Psoas muscle (tissue), 7 donors: ENCODE measurements at regions not wholly inside any gene's neighbourhood (a gene's known extent, or its start where the extent isn't known, plus 50 kb on each side); places are given as distances from the start of the nearest gene placed in this dataset.

Experiments used
- ATAC-seq, 4 donors: fragments of 200-7000 bp; cut with Tn5 transposase; one replicate each; pipeline ENCODE4 v1.9.1; 2020; ENCODE audit warnings: moderate library complexity in 3 of 4, mild to moderate bottlenecking in 2 of 4
- DNase-seq, 2 donors: peaks; one replicate each; pipeline ENCODE4 v3.0.0-alpha.2; 2020
- H3K27ac ChIP-seq: fragments of 200-600 bp; one replicate; pipeline ENCODE4 v1.8.0; 2022
- H3K27me3 ChIP-seq, 3 donors: fragments of 200-600 bp in 1 of 3; one replicate each; pipeline versions ENCODE4 v1.6.1 to v1.8.0; 2013 to 2022; ENCODE audit warnings: low read length in 2 of 3, mild to moderate bottlenecking in 2 of 3, moderate library complexity in 1 of 3; ENCODE audit not compliant: insufficient read depth in 3 of 3
- H3K36me3 ChIP-seq, 2 donors: fragments of 200-600 bp in 1 of 2; one replicate each; pipeline versions ENCODE4 v1.6.1 to v1.8.0; 2013 to 2022; ENCODE audit warnings: low read depth in 1 of 2, mild to moderate bottlenecking in 1 of 2, moderate library complexity in 1 of 2; ENCODE audit not compliant: insufficient read depth in 1 of 2
- H3K4me1 ChIP-seq: fragments of 200-600 bp; one replicate; pipeline ENCODE4 v1.8.0; 2022
- H3K4me3 ChIP-seq: fragments of 200-600 bp; one replicate; pipeline ENCODE4 v1.8.0; 2022; ENCODE audit warnings: mild to moderate bottlenecking
- H3K9me3 ChIP-seq: fragments of 200-600 bp; one replicate; pipeline ENCODE4 v1.8.0; 2022
- CTCF ChIP-seq: fragments of 200-600 bp; IDR thresholded peaks from one replicate; pipeline ENCODE4 v1.8.0; 2022; ENCODE audit warnings: antibody characterized with exemption
- WGBS, 3 donors: extraction: QIAGEN DNeasy Blood & Tissue Kit; methylation state at CpG; one replicate each; pipeline versions ENCODE4 v1.1.6 to v1.1.7; 2013; 5-methylcytosine and 5-hydroxymethylcytosine counted together
- intact Hi-C, 2 donors: fragments of 100-400 bp; cut with DNase I; formaldehyde crosslinking; loops; one replicate each; pipeline versions ENCODE4 v1.11.0 to v1.14.2; 2022
- donor health status: healthy with polysubstance abuse.
- donor health status: DM: no; HTN: no; CAD: no; lungs with moderate emphysema.
- donor health status: Bipolar disorder and iron deficiency.
- donor health status: healthy.
- donor health status: DM: yes; HTN: yes; CAD: no.
- donor health status: DM: no; HTN: no; CAD: no.
- donor health status: DM: yes; HTN: yes; CAD: no.

DNA sequence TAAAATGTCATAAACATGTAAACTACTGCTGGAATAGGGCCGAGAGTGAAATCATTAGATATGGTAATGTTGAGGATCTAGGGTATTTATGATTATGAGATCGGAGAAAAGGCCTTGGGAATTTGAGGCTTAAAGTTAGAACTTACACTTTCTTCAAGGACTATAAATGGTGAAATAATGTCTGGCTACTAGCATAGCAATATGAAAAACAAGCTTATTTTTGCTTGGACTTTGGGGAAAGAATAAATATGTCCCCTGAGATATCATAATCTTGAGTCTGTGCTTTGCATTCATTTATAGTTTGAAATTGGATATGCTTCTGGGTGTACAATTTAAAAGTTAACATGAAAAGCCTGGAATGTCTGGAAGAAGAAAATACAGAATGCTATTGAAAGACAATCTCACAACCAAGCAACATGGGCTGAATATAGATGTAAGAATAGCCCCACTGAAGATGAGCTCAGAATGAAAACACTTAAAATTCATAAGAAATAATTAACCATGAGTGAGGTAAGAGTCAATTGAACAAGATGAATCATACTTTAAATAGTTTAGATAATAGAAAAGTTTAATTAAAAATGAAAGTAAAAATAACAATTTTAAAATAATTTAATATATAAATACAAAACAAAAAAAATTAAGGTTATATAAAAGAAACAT lies 1555.4 kb upstream of the MIR17HG start:
- no peaks in the 10 kb centered on the region for H3K4me1 ChIP-seq
- no peaks in the 10 kb centered on the region for H3K9me3 ChIP-seq
- no peak for TF ChIP-seq CTCF
- H3K4me3 ChIP-seq = no peak overlapping the region
- H3K27ac ChIP-seq = no peak overlapping the region
- 40 to 51% (median 41%) methylated on average over 2 of the region's 2 CpGs for WGBS, 3 donors
- no peaks in the 10 kb centered on the region for H3K27me3 ChIP-seq
- H3K36me3 ChIP-seq = no peaks in the 10 kb centered on the region
- intact Hi-C loops = no loop called here
- DNase-seq (no peak), ATAC-seq (no peak)

- 82 to 91% (median 89%) methylated on average over 4 of the region's 4 CpGs for WGBS, 3 donors
- Histone ChIP-seq H3K27ac (no peak overlapping the region), H3K36me3 (no peaks in the 10 kb centered on the region), H3K4me3 (no peak overlapping the region), H3K4me1 (no peaks in the 10 kb centered on the region), H3K9me3 (no peaks in the 10 kb centered on the region), H3K27me3 (no peaks in the 10 kb centered on the region)
- DNase-seq (no peak), ATAC-seq (no peak)
- no peak for TF ChIP-seq CTCF
- intact Hi-C loops = no loop called here
These were observed 1551.3 kb upstream of the MIR17HG start for GRCh38 chr13:89796196-89796595.

DNA sequence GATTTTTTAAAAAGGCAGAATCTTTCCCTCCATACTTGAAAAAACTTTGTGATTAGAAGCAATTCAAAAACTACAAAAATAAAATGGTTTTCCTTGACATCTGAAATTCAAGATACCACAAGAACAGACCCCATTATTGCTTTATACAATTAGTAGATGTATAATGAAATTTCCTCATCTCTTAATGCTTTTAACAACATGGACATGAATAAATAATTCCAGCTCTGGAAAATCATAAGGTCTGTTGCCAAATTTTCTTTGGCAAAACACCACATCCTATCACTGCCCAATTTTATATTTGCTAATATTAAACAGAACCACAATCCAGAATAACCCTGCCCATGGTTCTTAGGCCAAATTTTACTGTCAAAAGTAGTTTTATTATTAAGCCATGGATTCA lies 1543.6 kb upstream of the MIR17HG start:
- ATAC-seq (no peak), DNase-seq (no peak)
- Histone ChIP-seq H3K27ac (no peak overlapping the region), H3K36me3 (no peaks in the 10 kb centered on the region), H3K27me3 (no peaks in the 10 kb centered on the region), H3K9me3 (no peaks in the 10 kb centered on the region), H3K4me1 (no peaks in the 10 kb centered on the region), H3K4me3 (no peak overlapping the region)
- no peak for TF ChIP-seq CTCF
- intact Hi-C loops = no loop called here

DNA sequence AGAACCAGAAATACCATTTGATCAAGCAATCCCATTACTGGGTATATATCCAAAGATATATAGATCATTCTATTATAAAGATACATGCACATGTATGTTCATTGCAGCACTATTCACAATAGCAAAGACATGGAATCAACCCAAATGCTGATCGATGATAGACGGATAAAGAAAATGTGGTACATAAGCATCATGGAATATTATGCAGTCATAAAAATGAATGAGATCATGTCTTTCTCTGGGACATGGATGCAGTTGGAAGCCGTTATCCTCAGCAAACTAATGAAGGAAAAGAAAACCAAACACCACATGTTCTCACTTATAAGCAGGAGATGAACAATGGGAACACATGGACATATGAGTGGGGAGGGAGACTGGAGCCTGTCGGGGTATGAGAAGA lies 1540.9 kb upstream of the MIR17HG start:
- H3K4me3 ChIP-seq = no peak overlapping the region
- H3K27me3 ChIP-seq = no peaks in the 10 kb centered on the region
- no peak for DNase-seq
- H3K9me3 ChIP-seq = no peaks in the 10 kb centered on the region
- H3K36me3 ChIP-seq = no peaks in the 10 kb centered on the region
- ATAC-seq = no peak
- WGBS, 3 donors = 87 to 89% (median 87%) methylated on average over 4 of the region's 4 CpGs
- no peak overlapping the region for H3K27ac ChIP-seq
- H3K4me1 ChIP-seq = no peaks in the 10 kb centered on the region
- no peak for TF ChIP-seq CTCF
- intact Hi-C loops = no loop called here

DNA sequence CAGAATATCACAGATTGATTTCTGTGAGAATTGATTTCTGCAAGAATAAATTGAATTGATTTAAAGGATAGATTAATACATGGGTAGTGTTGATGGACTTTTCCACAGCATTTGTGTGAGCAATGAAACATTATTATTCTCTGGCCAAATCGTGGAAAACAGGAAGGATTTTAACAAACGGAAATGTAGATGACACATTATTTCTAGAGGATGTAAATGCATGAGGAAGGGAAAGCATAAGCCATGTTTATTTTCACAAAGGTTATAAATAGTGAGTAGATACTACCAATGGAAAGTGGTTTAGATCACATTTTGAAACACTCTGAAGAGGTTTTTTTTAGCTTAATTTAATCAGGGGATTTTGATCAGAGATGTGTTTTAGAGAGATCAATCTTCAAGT lies 1534.6 kb upstream of the MIR17HG start:
- Histone ChIP-seq H3K4me1 (no peaks in the 10 kb centered on the region), H3K9me3 (no peaks in the 10 kb centered on the region), H3K4me3 (no peak overlapping the region), H3K27ac (no peak overlapping the region), H3K27me3 (no peaks in the 10 kb centered on the region), H3K36me3 (no peaks in the 10 kb centered on the region)
- ATAC-seq = no peak
- 63 to 75% (median 68%) methylated on average over 2 of the region's 2 CpGs for WGBS, 3 donors
- no peak for TF ChIP-seq CTCF
- intact Hi-C loops = no loop called here
- no peak for DNase-seq
